SK-N-DZ (cell line): ENCODE measurements at regions not wholly inside any gene's neighbourhood (a gene's known extent, or its start where the extent isn't known, plus 50 kb on each side); places are given as distances from the start of the nearest gene placed in this dataset.
A peak's percentile ranks its signal among the peaks of the same experiment; 100 is the strongest.

Experiments used
- DNase-seq: peaks from one replicate; pipeline ENCODE4 v3.0.0-alpha.2; 2015; ENCODE audit warnings: low spot score

DNA sequence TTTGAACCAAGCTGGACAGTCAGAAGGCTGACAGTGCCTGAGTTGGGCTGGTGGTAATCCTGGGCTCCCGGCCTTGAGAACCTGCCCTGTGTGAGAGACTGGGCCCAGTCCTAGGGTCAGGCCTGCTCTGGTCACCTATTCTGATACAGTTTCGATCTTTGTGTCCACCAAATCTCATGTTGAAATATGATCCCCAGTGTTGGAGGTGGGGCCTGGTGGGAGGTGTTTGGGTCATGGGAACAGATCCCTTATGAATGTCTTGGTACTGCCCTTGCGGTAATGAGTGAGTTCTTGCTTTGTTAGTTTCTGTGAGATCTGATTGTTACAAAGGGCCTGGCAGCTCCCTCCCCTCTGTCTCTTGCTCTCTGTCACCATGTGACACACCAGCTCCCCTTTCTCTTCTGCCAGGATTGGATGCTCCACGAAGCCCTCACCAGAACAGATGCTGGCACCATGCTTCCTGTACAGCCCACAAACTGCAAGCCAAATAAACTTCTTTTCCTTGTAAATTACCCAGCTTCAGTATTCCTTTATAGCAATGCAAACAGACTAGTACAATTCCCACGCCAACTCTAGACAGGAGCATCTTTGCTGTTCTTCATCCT is 111.8 kb upstream of the ZNF438 start:
- DNase-seq: no peak

DNA sequence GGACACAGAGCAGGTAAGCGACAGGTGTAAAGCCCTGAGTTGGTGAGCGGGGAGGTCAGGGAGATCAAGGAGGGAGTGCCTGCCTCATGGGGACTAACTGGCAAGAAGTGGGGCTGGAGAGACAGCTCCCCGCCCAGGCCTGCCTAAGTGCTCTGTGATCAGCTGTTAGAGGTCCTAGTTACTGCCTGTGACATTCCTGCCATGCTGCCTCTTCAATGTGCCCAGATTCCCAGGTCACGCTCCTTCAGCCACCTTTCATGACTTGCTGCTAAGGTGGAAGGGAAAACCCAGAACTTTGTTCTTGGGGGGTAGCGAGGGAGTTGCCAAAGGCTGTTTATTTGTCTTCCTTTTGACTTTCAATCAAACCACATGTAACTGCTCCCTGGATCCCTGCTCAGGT is 114.3 kb upstream of the ZNF438 start:
- no peak for DNase-seq

DNA sequence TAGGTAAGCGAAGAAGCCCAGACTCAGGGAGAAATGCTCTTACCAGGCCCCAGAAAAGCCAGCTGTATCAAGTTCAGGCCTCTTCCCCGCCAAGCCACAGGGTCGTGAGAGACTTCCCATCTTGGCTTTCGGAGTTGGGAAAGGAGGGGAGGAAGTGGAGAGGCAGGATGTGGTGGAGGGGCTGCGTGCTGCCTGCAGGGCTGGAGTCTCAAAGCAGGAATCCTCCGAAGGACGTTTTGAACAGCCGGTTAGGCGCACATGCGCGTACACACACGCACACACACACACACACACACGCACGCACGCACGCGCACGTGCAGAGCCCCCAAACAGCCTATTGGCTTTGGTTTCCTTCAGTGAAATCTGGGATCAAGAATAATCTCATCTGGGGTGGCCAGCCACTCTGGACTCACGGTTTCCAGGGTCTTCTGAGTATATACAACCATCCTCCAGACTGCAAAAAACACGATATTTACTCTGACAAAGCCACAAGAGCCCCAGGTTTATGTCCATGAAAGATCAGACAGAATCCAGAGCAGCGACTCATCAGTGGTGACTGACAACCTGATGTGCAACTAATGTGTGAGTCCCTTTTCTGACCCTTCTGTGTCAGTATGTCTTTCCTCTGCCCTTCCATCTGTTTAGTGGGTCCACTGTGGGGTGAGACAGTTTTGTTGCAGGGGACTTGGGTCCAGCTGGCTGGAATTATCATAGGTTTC is 115.0 kb upstream of the ZNF438 start:
- DNase-seq: no peak

DNA sequence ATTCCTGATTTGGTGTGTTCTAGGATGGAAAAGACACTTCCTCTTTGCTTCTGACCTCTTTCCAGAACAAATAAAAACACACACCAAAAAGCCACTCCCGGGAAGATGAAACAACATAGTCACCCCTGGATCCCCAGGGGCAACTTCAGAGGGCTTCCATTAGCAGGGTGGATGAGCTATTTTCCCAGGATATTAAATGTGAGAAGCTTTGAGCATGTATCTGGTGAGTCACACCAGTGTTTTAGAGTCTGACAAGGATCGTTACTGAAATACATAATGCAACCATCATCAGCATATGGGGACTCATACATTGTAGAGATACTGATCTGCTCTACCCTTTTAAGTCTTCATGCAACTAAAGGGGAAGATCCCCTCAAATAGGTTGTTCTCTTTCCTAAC is 115.5 kb upstream of the ZNF438 start:
- no peak for DNase-seq

GRCh38 chr10:31148951-31149350 is 117.3 kb upstream of the ZNF438 start:
- DNase-seq: no peak

- DNase-seq: no peak
These were observed 118.3 kb upstream of the ZNF438 start for GRCh38 chr10:31149835-31150512.

DNA sequence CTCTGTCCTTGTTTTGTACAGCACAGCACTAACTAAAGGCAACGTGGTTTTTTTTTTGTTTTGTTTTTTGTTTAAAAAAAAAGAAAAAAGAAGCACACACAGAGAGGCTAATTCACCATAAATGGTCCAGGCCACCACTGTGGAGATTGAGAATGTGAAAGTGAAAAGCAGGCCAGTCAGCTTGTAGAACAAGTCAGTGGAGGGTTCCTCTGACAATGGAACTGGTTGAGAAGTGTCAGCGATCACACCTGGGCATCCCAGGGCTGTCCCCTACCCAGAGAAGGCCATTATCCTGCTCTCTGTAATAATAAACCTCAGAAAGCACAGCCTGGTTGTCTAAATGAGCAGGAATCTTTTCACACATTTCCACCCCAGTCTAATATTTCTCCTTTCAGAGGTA is 119.6 kb upstream of the ZNF438 start:
- no peak for DNase-seq

DNA sequence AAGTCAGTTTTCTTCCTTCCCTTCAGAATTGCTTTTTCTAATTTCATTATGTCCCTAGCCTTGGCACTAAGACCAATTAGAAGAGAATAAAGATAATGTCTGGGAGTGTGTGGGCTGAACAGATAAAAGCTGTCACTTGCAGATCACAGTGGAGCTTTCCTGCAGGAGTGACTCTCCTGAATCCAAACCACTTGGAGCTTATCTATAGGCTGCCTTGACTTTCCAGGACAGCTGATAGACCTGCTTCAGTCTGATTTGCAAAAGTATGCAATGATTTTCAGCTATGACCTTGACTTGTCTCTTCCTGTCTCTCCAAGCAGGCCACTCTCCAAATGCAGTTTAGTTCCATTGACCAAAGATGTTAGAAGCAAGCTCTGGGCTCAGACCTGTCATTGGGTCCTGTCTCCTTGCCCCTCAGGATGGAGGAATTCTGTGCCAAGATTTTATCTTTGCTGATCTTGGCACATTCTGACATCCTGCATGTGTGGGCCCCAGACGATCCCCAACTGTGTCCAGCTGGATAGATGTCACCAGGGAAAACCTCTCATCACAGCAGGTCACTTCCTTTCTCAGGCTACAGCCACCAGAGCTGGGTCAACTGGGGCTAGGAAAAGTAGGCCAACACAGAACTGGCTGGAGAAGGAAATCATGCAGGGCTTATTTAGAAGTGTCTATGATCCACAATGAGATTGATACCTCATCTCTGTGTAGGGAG is 120.9 kb upstream of the ZNF438 start:
- peak; percentile 52 for DNase-seq

DNA sequence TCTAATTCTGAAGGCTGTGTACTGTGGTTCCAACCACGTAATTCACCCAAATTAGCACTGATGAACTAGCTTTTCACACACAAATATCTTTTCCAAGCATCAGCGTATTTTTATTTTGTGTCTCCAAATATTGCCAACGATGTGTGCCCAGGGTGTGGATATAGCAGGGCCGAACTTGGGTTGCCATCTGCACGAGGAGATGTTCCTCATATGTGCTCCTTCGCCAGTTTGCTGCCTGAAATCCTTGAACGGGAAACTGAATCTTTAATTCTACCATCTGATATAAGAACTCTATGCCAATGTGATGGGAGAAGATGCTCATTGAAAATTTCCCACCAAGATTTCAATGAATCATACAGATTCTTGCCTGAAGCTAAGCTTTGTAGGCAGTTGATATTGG is 121.5 kb upstream of the ZNF438 start:
- no peak for DNase-seq

DNA sequence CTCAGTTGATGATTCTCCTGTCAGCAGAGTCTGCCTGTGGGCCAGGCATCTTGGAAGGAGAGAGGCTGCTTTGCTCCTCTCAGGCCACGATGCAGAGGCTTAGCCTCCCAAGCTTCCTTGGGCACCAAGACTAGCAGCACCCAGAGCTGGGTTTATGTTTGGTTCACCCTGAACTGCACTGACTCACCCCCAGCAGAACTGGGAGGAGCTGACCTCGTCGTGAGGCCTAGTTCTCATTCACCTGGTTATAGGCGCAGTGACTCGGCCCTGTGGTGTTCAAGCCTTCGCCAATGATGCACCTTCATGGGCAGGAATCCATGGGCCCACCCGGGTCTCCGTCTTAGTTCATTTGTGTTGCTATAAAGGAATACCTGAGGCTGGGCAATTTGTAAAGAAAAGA is 122.0 kb upstream of the ZNF438 start:
- no peak for DNase-seq

GRCh38 chr10:31154996-31155395 is 123.3 kb upstream of the ZNF438 start:
- no peak for DNase-seq

DNA sequence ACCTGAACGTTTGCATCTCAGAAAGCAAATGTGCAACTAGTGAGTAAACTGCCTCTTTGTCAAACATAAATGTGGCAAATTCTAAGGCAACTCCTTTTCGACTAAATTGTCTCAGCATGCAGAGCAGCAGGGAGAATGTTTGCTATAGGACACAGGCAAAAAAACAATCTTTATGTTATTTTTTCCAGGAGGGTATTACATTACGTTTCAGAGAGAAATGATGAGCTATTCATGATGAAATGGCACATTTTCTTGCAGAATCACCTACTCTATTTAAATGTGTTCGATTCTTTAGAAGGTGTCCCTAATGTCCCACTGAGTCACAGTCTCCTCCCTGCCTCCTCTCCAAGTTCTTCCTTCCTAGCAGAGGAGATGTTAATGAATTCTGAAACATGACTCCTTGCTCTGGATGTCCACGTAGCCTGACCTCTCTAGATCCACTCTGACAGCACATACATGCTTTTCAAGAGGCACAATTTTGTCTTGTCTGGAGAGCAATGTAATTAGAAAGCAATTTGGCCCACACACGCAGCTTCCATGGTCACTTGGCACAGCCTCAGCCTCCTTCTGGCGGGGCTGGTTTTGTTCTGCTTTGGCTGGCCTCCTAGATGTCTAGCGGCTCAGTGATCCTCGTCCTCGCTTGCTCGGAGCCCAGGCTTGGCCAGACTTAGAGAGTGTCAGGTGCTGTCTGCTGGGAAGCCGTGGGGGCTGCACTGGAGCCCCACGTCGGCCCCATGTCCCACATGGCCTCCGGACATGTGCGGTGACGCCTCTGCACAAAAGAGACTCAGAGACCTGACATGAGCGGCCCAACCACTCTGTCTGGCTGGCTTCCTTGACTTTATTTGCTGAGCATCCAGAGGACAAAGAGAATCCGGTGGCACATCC is 125.7 kb upstream of the ZNF438 start:
- peak; percentile 61 for DNase-seq

GRCh38 chr10:31158011-31158658 is 126.5 kb upstream of the ZNF438 start:
- no peak for DNase-seq

DNA sequence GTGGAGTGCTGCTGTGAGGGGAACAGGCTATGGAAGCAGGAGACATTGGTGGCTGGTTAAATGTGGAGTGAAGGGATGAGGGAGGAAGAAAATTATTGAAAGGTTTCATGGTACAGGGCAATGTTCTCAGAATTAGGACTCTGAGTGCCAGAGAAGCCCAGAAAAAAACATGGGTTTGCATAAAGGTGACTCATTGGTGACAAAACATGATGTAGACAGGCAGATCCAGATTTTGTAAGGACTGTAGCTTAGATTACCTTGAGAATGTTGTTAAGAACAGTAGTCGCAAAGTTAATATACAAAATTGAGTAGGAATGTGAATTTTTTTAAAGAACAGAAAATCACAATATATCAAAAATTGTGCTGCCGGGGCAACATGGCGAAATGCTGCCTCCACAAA is 134.9 kb upstream of the ZNF438 start:
- DNase-seq: no peak

- no peak for DNase-seq
These were observed 139.0 kb upstream of the ZNF438 start for GRCh38 chr10:31170636-31171035.

- no peak for DNase-seq
These were observed 139.9 kb upstream of the ZNF438 start for GRCh38 chr10:31171402-31172083.

GRCh38 chr10:31172925-31173324 is 141.3 kb upstream of the ZNF438 start:
- DNase-seq: no peak

- DNase-seq: no peak
These were observed 142.1 kb upstream of the ZNF438 start for GRCh38 chr10:31173752-31174151.

GRCh38 chr10:31179091-31179680 is 139.8 kb upstream of the ZEB1 start:
- no peak for DNase-seq
